ENCODE measurements at regions not wholly inside any gene's neighbourhood (a gene's known extent, or its start where the extent isn't known, plus 50 kb on each side); places are given as distances from the start of the nearest gene placed in this dataset.

DNA sequence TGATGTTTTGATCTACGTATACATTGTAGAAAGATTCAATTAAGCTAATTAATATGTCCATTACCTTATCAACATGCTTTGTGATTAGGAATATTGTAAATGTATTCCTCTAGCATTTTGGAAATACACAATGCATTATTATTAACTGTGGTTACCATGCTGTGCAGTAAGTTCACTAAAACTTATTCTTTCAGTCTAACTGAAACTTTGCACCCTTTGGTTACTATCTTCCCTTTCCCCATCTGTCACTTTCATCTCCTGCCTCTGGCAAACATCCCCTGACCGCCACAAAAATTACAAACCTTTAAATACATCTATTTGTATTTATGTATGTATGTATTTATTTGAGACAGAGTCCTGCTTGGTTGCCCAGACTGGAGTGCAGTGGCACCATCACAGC lies 388.0 kb downstream of the NYAP2 start:
- no peaks in the 10 kb centered on the region for H3K27me3 ChIP-seq
- no peaks in the 10 kb centered on the region for H3K4me1 ChIP-seq (ENCODE audit: control insufficient read depth in 1 of 2, insufficient read depth in 1 of 2, low read depth in 1 of 2, low read length in 1 of 2)
- no peak overlapping the region for H3K4me3 ChIP-seq (ENCODE audit: low read depth in 1 of 2, low read length in 1 of 2)
- H3K36me3 ChIP-seq = no peaks in the 10 kb centered on the region
- H3K9me3 ChIP-seq = no peaks in the 10 kb centered on the region
- no peak for TF ChIP-seq CTCF (IDR thresholded peaks at IDR 0.05)
- no peak overlapping the region for H3K27ac ChIP-seq

- Histone ChIP-seq H3K27ac (no peak overlapping the region), H3K27me3 (no peaks in the 10 kb centered on the region), H3K4me1 (ENCODE audit: control insufficient read depth in 1 of 2, insufficient read depth in 1 of 2, low read depth in 1 of 2, low read length in 1 of 2) (no peaks in the 10 kb centered on the region), H3K36me3 (no peaks in the 10 kb centered on the region), H3K4me3 (ENCODE audit: low read depth in 1 of 2, low read length in 1 of 2) (no peak overlapping the region), H3K9me3 (no peaks in the 10 kb centered on the region)
- TF ChIP-seq CTCF (IDR thresholded peaks at IDR 0.05) = no peak
These were observed 382.5 kb downstream of the NYAP2 start for GRCh38 chr2:225781991-225782390.

- TF ChIP-seq CTCF (IDR thresholded peaks at IDR 0.05) = no peak
- no peak overlapping the region for H3K27ac ChIP-seq
- no peak overlapping the region for H3K4me3 ChIP-seq (ENCODE audit: low read depth in 1 of 2, low read length in 1 of 2)
- H3K9me3 ChIP-seq = no peaks in the 10 kb centered on the region
- no peaks in the 10 kb centered on the region for H3K27me3 ChIP-seq
- H3K36me3 ChIP-seq = no peaks in the 10 kb centered on the region
- H3K4me1 ChIP-seq (ENCODE audit: control insufficient read depth in 1 of 2, insufficient read depth in 1 of 2, low read depth in 1 of 2, low read length in 1 of 2) = no peaks in the 10 kb centered on the region
These were observed 381.6 kb downstream of the NYAP2 start for GRCh38 chr2:225781145-225781544.

DNA sequence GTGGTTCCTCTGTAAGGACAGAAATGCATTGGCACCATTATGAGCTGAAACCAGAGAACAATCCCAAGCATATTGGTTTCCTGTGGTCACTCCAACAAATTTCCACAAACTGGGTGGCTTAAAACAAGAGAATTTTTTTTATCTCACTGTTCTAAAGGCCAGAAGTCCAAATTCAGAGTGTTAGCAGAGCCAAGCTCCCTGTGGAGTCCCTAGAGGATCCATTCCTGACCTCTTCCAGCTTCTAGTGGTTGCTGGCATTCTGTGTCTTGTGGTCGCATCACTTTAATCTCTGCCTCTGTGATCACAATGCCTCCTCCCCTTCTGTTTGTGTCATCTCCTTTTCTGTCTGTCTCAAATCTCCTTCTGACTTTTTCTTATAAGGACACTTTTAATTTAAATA lies 380.3 kb downstream of the NYAP2 start:
- H3K9me3 ChIP-seq = no peaks in the 10 kb centered on the region
- TF ChIP-seq CTCF (IDR thresholded peaks at IDR 0.05) = no peak

DNA sequence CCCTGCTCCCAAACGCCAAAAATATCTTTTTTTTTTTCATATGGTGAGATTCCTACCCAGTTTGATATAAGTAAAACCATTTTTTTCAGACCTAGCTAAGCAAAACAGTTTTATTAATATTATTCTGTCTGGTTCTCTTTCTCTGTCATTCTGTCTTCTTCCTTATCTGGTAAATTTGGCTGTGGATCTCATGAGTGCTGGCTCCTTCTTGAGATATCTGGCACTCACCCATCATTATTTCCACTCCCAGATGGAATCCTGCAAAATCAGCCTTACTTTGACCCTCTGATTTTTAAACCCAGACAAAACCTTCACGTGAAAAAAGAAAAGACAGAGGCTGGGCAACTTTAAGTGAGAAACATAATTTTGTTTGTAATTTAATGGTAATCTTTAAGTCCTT lies 373.6 kb downstream of the NYAP2 start:
- no peaks in the 10 kb centered on the region for H3K4me1 ChIP-seq (ENCODE audit: control insufficient read depth in 1 of 2, insufficient read depth in 1 of 2, low read depth in 1 of 2, low read length in 1 of 2)
- no peak overlapping the region for H3K27ac ChIP-seq
- TF ChIP-seq CTCF (IDR thresholded peaks at IDR 0.05) = no peak
- H3K4me3 ChIP-seq (ENCODE audit: low read depth in 1 of 2, low read length in 1 of 2) = no peak overlapping the region
- no peaks in the 10 kb centered on the region for H3K27me3 ChIP-seq
- H3K9me3 ChIP-seq = no peaks in the 10 kb centered on the region
- no peaks in the 10 kb centered on the region for H3K36me3 ChIP-seq

More for the DNA sequence above, 380.3 kb downstream of the NYAP2 start:
- H3K4me3 ChIP-seq (ENCODE audit: low read depth in 1 of 2, low read length in 1 of 2) = no peak overlapping the region
- no peaks in the 10 kb centered on the region for H3K27me3 ChIP-seq
- no peaks in the 10 kb centered on the region for H3K36me3 ChIP-seq
- H3K4me1 ChIP-seq (ENCODE audit: control insufficient read depth in 1 of 2, insufficient read depth in 1 of 2, low read depth in 1 of 2, low read length in 1 of 2) = no peaks in the 10 kb centered on the region
- H3K27ac ChIP-seq = no peak overlapping the region

- Histone ChIP-seq H3K36me3 (no peaks in the 10 kb centered on the region), H3K4me1 (ENCODE audit: control insufficient read depth in 1 of 2, insufficient read depth in 1 of 2, low read depth in 1 of 2, low read length in 1 of 2) (no peaks in the 10 kb centered on the region), H3K27me3 (no peaks in the 10 kb centered on the region), H3K27ac (no peak overlapping the region), H3K4me3 (ENCODE audit: low read depth in 1 of 2, low read length in 1 of 2) (no peak overlapping the region), H3K9me3 (no peaks in the 10 kb centered on the region)
- no peak for TF ChIP-seq CTCF (IDR thresholded peaks at IDR 0.05)
These were observed 372.2 kb downstream of the NYAP2 start for GRCh38 chr2:225771701-225772100.

Data from neutrophil (primary cell).